GM18520 (cell line): ENCODE measurements at regions not wholly inside any gene's neighbourhood (a gene's known extent, or its start where the extent isn't known, plus 50 kb on each side); places are given as distances from the start of the nearest gene placed in this dataset.

Experiments
- ATAC-seq: cut with Tn5 transposase; IDR thresholded peaks from one replicate; pipeline ENCODE4 v1.9.1; 2021; ENCODE audit not compliant: unreplicated experiment

DNA sequence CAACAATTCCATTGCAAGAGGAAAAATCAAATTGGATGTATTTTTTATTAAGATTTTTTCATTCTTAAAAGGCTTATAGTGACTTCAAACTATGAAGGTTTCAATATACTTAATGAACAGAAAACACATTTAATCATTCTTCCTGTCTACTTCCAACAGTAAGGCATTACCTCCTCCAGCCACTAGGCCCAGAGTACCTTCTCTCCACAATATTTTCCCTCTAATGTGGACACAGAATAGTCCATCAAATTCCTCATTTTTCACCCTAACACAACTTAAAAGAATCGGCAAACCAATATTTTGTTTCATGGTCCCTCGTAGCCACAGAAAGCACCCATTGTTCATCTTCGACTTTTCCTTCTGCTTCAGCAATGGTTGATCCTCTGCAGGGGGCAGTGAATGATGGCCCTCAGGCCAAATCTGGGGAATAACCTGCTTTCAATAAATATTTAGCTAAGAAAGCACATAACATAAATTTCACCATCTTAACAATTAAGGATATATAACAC is 335.4 kb upstream of the ID4 start:
- ATAC-seq, result no peak

DNA sequence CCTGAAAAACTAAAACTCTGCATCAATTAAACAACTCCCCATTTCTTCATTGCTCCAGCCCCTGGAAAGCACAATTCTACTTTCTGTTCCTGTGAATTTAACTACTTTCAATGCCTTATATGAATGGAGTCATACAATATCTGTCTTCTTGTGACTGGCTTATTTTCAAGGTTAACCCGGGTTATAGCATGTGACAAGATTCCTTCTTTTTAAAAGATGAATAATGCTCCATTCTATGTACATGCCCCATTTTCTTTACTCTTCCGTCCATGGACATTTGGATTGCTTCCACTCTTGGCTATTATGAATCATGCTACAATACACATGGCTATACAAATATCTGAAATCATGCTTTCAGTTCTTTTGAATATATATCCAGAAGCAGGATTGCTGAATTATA is 334.9 kb upstream of the ID4 start:
- ATAC-seq, result no peak

DNA sequence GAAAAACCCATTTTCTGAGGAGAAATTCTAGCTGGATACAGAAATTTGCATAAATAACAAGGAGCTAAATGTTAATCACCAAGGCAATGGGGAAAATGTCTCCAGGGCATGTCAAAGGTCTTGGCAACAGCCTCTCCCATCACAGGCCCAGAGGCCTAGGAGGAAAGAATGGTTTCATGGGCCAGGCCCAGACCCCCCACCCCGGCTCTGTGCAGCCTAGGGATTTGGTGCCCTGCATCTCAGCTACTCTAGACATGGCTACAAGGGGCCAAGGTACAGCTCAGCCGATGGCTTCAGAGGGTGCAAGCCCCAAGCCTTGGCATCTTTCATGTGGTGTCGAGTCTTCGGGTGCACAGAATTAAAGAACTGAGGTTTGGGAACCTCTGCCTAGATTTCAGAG is 321.2 kb upstream of the ID4 start:
- no peak for ATAC-seq

DNA sequence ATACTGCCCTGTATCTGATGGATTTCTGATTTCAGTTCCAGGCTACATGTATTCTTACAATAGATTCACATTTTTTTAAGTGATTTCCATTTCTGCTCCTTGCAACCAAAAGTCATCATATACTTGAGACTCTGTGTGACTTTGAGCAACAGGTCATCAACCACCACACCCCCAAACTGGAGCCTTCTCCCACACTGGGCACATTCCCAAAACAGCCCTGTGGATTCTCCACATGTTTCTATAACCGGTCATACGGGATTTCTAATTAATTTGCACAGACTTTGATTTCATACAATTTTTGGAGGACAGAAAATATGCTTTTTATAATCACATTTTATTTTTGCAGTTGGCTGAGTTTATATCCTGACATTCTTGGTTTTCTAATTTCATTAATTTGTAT is 317.2 kb upstream of the ID4 start:
- no peak for ATAC-seq

DNA sequence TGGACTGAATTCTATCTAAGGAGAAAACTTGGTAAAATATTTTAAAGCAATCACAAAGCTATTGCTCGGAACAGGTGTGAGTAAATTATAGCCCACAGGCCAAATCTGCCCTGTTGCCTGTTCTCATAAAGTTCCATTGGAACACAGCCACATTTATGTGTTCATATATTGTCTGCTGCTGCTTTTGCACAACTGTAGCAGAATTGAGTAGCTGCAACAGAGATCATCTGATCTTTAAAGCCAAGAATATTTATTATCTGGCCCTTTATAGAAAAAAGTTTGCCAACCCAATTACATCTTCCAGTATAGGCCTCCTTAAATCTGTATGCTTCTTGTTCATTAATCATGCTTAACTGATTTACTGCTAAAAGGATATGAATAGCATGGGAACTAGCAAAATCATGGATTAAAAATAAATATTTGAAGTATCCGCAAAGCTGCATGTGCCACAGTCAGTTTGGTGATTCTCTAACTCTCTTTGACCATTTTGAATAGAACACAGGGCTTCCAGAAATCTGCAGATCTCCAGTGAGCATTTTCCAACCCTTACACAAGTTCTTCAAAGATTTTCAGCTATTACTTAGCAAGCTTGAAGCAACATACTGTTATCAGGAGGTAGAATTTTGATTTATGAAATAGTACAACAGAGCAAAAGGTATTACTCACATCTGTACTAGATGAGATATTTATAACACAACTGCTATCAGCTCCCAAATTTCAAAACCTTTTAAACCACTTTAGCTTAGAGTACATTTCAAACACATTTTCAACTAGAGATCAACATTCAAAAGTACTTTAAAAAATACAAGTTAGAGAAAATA is 312.6 kb upstream of the ID4 start:
- no peak for ATAC-seq

DNA sequence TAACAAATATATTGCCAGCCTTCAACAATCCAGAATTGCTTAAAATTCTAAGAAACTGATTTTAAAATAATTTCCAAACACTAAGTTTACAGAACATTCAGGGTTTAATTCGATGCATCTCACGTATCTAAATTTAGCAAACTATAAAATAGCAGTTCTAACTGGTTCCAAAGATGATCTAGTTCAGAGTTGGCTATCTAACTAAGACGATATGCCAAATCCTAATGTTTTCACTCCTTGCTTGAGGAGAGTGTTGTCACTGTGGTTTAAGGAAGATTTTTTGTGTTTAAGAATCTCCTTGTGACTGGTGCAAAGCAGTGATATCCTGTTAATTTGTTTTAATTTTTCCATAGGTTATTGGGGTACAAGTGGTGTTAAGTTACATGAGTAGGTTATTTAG is 311.5 kb upstream of the ID4 start:
- no peak for ATAC-seq

DNA sequence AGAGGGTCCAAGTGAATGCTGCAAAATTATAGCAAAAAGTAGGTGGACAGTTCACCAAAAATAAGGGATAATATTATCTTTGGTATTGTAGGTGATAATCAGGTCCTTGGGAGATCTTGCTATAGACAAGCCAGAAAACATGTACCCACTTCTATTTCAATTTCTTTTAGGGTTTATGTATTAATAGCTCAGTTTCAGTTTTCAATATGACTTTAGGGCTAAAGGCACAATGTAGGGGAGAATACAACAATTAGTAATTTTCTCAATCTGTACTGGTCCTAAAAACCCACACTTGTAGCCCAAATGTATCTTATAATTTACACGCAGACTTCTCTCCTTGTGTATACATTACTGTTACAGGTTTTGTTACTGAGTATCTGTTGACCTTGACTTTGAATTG is 307.0 kb upstream of the ID4 start:
- no peak for ATAC-seq

DNA sequence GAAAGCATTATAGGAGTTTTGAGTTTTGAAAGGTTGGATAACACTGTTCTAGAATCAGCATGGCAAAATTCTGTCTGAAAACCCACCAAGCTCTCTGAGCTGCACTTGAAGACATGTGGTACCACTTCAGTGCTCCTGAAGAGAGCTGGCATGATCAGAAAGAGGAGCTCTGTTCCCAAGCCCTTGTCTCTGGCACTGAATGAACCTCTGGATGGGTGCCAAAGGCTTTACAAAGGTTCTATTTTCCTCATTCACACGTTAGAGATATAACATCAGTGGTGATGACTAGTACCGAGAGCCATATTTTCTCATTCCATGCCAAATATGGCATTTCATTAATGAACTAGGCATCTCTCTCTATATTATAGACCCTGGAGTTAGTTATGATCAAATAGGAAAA is 301.8 kb upstream of the ID4 start:
- ATAC-seq, result no peak

DNA sequence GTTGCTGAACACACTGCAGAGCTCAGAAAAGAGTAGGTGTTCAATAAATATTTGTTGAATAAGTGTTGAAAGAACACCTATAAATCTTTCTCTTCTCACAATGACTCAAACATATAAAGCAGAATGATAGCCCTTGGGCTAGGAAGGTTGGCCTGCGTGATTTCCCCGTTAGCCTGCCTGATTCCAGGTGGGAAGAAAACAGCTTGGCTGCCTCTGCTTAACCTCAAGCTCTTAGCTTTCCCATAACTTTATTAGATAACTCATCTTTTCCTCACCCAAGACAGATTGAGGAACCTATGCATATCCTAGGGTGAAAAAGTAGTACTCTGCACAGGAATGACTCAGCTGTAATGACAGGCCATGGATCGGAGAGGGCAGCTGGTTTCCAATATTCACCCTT is 300.3 kb upstream of the ID4 start:
- ATAC-seq, result no peak

DNA sequence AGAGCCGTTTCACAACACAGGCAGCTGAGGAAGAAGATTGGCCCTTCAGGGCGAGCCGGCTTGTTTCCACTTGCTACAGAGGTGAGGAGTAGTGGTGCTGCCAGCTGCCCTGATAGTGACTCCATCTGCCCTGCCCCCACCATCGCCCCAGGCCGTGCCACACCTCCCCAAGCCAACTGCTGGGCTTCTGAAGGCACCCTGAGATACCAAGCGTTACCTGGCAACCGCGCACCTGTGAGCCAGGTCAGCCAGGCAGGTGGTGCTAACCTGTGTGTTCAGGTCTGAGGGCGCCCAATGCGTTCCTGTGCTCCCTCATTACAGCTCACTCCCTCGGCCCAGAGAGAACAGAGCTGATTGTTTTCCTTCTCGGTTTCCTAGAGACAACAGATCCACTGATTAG is 299.1 kb upstream of the ID4 start:
- ATAC-seq, result no peak

DNA sequence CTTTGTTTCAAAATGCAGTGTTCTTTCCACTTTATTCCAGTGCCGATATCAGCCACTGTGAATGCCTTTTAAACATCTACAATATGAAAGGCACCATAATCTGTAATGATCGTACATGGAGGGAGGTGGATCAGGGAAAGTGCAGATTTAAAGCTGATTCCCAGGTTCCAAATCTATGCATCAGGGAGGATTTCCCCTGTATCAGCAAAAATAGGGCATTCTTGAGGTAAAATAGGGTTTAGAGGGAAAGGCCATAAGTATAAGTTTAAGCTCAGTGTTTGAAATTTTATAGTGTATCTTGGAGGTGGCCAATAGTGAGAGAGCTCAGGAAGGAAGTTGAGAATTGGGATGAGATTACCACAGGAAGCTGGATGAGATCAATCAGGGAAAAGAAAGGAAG is 289.7 kb upstream of the ID4 start:
- no peak for ATAC-seq

DNA sequence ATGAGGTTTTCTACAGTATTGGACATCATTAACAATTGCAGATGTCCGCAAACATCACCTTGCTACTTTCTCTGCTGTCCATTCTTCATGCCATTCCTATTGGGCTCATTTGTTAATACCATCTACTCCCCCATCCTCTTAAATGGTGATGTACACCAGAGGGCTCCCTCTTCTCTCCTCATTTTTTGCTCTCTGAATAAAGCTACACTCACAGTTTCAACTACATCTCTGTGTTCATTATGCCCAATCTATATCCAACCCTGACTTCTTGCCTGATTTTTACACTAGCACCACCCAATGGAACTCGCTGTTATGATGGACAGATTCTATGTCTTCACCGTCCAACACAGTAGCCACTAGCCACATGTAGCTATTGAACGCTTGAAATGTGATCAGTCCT is 288.1 kb upstream of the ID4 start:
- no peak for ATAC-seq

DNA sequence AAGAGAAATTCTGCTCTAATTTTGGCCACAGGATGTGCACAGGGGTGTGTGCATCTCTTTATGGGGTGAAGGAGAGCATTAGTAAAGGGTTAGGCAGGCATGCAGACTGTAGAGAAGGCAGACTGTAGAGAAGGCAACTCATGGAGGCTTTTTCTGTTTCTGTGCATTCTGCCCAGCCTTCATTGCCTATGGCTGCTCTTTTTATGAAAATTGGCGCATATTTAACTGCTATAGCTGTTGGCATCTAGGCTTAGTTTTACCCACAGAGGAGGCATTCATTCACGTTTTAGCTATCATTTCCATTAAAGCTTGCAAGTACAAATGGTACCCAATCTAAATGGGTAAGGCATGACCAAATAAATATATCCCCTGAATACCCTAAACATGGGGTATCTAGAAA is 286.8 kb upstream of the ID4 start:
- no peak for ATAC-seq

DNA sequence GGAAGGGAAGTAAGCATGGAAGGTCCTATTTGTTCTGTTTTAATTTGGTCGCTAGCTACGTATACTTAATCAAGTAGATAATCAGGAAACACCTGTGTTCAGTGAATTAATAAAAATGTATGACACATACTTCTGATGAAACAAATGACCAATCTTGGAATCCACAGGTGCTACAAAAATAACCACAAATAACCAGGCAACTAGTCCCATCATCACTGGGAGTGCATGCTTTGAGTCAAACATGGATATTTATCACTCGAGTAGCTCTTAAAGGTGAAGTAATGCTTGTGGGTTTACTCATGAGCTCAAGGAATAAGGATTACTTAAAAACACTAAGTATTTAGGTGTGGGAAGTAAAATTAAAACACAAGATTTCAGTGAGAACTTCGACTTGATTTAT is 285.6 kb upstream of the ID4 start:
- no peak for ATAC-seq

DNA sequence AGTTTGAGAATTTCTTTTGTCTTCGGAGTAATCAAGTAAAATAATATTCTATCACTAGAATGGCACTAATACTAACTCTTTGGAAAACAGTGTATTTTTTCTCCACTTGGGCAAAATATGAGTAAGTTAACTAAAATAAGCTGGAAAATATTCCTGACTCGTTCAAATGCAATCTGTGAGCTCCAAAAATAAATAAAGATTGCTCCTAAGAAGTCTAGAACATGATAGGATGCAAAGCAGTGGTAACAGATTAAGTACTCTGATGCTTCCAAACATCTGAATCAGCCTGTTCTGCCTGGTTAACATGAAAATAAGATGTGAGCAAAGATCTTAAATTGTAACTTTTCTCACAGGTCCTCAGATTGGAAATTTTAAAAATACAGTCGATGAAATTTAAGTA is 285.1 kb upstream of the ID4 start:
- ATAC-seq, result no peak

DNA sequence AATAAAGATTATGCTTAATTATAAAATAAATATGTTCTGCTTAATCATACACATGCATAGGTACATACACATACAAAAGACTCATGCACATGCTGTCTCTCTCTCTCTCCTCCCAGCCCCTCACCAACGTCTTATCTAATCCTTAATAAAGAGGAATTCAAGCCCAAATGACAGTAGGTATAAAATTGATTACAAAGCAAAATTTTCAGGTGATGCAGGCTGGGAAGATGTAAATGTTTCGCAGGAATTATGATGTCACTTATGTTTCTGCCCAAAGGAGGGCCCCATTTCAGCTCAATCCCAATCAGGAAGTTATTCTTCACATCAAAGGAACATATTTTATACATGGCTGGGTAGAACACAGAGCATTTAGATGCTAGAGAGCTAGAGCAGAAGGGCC is 284.6 kb upstream of the ID4 start:
- no peak for ATAC-seq

DNA sequence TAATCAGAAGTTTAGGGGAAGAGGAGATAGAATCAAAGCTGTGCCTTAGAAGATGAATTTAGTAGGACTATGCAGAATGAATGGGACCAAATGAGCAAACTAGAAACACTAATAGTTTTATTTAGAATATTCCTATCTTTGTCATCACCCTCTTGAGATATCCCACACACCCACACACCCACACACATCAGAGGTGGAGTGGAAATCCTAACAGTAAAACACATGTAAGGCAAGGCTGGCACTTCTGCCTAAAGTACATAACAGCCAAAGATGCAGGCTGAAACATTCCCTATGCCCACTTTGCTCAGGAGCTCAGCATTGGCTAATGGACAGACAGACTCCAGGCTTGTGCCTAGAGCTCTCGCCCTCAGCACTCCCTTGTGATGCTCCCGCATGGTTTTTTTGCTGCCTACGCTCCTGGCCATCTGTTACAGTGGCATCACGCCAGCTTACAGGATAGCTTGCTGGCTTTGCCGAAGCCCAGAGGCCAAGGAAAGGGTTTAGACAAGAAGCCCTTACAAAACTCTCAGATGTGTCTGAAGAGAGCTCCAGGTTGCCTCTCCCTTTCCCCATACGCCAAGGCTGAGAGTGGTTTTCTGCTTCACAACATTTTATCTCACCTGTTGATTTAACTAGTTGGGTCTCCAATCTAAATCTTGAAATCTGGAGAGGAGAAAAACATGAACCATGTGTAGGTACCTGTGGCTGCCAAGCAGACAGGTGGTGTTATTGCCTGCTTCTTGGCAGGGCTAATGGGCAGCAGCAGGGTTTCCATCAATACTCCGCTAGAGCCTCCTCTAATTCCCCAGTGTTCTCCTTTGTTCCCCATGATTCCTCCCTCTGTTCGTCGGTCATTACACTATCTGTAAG is 282.6 kb upstream of the ID4 start:
- ATAC-seq, result no peak

DNA sequence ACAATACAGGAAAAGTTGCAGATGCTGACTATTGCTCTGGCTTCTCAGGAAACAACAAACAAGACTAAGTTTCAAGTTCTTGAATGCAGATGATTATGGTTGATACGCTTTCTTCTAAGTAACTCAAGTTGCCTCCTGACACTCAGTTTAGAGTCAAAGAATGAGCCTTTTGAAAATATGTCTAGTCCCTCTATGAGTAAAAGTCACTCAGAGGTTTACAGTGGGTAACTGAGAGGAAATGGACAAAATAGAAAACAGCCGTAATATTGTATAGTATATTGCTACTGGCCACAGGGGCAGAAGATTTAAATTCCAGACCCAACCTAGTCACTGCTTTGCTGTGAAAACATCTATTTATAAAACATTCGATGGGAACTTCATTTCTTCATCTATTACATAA is 280.0 kb upstream of the ID4 start:
- no peak for ATAC-seq

DNA sequence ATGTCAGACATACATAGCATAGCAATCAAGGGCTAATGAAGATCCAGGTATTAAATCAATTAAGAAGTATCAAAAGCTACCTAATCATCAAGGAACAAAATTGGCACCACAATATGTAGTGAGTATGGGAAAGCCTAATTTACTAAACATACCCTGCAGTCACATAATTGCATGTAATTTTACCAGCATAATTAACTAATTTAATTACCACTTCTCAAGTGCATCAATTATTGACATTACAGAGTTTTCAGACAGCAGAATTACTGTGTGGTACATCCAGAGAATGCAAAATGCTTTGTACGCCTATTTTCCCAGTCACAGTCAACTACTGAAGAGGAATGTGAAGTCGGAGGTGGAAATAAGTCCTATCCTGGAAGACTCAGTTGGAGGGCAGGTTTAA is 279.0 kb upstream of the ID4 start:
- ATAC-seq, result no peak

DNA sequence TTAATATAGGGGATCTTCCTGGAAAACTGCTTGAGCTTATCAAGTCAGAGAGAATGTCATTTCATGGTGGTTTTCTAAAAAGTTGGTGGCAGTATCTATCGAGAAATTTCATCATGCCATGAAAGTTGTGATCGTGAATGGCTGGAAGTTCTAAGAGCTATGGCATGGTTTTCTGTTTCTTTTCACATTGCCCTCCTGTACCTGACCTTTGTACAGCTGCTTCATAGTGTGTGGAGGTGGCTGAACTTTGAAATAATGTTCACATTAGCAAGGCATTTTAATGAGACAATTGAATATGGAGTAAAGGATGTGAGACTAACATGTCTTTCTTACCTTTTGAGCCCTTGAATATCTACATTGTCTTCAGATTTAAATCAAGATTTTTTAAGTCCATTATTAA is 278.2 kb upstream of the ID4 start:
- no peak for ATAC-seq

DNA sequence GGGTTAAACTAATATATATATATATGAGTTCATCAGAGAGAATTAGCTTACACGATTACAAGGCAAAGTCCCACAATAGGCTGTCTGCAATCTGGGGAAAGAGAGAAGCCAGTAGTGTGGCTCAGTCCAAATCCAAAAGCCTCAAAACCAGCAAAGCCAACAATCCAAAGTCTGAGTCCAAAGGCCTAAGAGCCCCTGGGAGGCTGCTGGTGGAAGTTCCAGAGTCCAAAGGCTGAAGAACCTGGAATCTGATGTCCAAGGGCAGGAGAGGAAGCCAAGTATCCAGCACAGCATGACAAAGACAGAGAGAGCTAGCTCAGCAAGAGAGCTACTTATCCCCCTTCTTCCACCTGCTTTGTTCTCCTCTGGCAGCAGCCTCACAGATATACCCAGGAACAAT is 274.7 kb upstream of the ID4 start:
- ATAC-seq, result no peak

DNA sequence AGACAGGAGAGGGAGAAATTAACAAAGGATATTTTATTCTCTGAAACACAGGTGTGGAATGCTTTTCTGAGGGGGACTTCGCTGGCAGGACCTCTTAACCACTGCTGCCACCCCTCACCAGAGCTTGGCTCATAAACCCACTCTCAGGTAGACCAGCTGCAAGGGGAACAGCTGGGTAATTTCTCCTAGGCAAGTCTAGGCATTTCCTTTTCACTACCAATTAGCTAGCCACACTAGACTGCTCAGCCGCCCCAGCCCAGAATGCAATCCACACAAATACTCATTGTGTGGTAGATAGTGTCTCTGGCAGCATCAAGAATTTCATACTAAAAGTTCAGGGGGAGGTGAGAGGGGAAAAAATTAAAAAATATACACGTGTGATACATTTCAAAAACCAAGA is 267.6 kb upstream of the ID4 start:
- ATAC-seq, result no peak
